ENCODE measurements at regions not wholly inside any gene's neighbourhood (a gene's known extent, or its start where the extent isn't known, plus 50 kb on each side); places are given as distances from the start of the nearest gene placed in this dataset.
"Not testable (repeated sequence)": the region's sequence is repeated elsewhere in the genome, so short reads cannot be mapped to it uniquely, and the experiment has no call there.

GRCh38 chr9:65812489-65812888, 75.5 kb downstream of the FOXD4L4 start:
- H3K9me3 ChIP-seq; intact Hi-C loops (cut with DNase I); ATAC-seq; DNase-seq; H3K27me3 ChIP-seq; H3K36me3 ChIP-seq; H3K4me3 ChIP-seq; H3K4me1 ChIP-seq; H3K27ac ChIP-seq: not testable (repeated sequence)
- 31% methylated on average over 1 of the region's 1 CpG for WGBS (ENCODE audit: insufficient coverage, low coverage, low lambda C conversion rate, missing lambda C conversion rate)

GRCh38 chr9:65813204-65813603, 76.3 kb downstream of the FOXD4L4 start:
- ATAC-seq; H3K27me3 ChIP-seq; H3K36me3 ChIP-seq; intact Hi-C loops (cut with DNase I); H3K4me3 ChIP-seq; H3K4me1 ChIP-seq; H3K27ac ChIP-seq; DNase-seq; H3K9me3 ChIP-seq: not testable (repeated sequence)
- 67% methylated on average over 1 of the region's 1 CpG for WGBS (ENCODE audit: insufficient coverage, low coverage, low lambda C conversion rate, missing lambda C conversion rate)

- ATAC-seq; H3K27me3 ChIP-seq; H3K4me1 ChIP-seq; H3K4me3 ChIP-seq; H3K36me3 ChIP-seq; H3K9me3 ChIP-seq; H3K27ac ChIP-seq; intact Hi-C loops (cut with DNase I): not testable (repeated sequence)
- no CpG with 5 or more reads among the region's 8 CpGs for WGBS (ENCODE audit: insufficient coverage, low coverage, low lambda C conversion rate, missing lambda C conversion rate)
- DNase-seq, result peak in 1 of 3 donors; percentile 44
These were observed 83.8 kb downstream of the FOXD4L4 start for GRCh38 chr9:65820760-65821159.

- H3K4me1 ChIP-seq; H3K27ac ChIP-seq; DNase-seq; H3K4me3 ChIP-seq; intact Hi-C loops (cut with DNase I); H3K9me3 ChIP-seq; ATAC-seq; H3K36me3 ChIP-seq; H3K27me3 ChIP-seq: not testable (repeated sequence)
- 100% methylated on average over 1 of the region's 56 CpGs for WGBS (ENCODE audit: insufficient coverage, low coverage, low lambda C conversion rate, missing lambda C conversion rate)
These were observed 88.6 kb downstream of the FOXD4L4 start for GRCh38 chr9:65825545-65825944.

All from right lobe of liver (tissue), 6 donors.